ENCODE measurements at regions not wholly inside any gene's neighbourhood (a gene's known extent, or its start where the extent isn't known, plus 50 kb on each side); places are given as distances from the start of the nearest gene placed in this dataset.
A peak's percentile ranks its signal among the peaks of the same experiment; 100 is the strongest.

GRCh38 chr11:128365044-128365443 is 222.3 kb downstream of the ETS1 start:
- peak; percentile 52 for DNase-seq (ENCODE audit: low read depth)

GRCh38 chr11:128361451-128362020 is 225.8 kb downstream of the ETS1 start:
- DNase-seq (ENCODE audit: low read depth) = no peak

GRCh38 chr11:128359515-128359914 is 227.8 kb downstream of the ETS1 start:
- DNase-seq (ENCODE audit: low read depth) = no peak

- no peak for DNase-seq (ENCODE audit: low read depth)
Measured at GRCh38 chr11:128357073-128357472, 230.3 kb downstream of the ETS1 start.

DNA sequence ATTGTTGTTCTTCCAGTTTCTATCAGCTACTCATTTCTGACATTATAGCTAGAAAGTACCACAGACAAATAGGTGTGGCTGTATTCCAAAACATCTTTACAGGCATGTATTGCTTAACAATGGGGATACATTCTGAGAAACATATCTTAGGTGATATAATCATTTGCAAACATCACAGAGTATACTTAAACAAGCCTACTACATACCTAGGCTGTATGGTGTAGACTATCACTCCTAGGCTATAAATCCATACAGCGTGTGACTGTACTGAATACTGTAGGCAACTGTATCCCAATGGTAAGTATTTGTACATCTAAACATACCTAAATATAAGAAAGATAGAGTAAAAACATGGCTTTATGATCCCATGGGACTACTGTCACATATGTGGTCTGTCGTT is 231.8 kb downstream of the ETS1 start:
- no peak for DNase-seq (ENCODE audit: low read depth)

- DNase-seq (ENCODE audit: low read depth) = no peak
Measured at GRCh38 chr11:128354476-128354875, 232.9 kb downstream of the ETS1 start.

- DNase-seq (ENCODE audit: low read depth) = no peak
Measured at GRCh38 chr11:128351168-128351567, 236.2 kb downstream of the ETS1 start.

- no peak for DNase-seq (ENCODE audit: low read depth)
Measured at GRCh38 chr11:128349650-128350299, 237.6 kb downstream of the ETS1 start.

DNA sequence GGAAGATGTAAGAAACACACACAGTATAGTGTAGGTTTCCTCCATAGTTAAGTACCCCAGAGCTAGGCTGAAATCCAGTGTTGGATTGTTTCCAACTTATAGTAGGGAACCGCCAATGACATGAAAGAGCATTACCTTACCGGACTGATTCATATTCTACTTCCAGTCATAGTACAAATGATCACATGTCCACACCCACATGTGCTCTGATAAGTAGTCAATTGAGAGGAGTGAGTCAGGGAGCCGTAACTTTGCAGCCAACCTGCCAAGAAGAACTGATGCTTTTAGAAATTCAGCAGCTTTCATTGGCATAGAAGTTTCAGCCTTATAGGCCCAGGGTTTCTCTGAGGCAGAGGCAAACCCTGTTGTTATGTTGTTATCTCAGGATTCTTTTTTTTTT is 240.6 kb downstream of the ETS1 start:
- no peak for DNase-seq (ENCODE audit: low read depth)

- DNase-seq (ENCODE audit: low read depth) = no peak
Measured at GRCh38 chr11:128345316-128345715, 242.0 kb downstream of the ETS1 start.

GRCh38 chr11:128343870-128344269 is 243.5 kb downstream of the ETS1 start:
- DNase-seq (ENCODE audit: low read depth) = no peak

DNA sequence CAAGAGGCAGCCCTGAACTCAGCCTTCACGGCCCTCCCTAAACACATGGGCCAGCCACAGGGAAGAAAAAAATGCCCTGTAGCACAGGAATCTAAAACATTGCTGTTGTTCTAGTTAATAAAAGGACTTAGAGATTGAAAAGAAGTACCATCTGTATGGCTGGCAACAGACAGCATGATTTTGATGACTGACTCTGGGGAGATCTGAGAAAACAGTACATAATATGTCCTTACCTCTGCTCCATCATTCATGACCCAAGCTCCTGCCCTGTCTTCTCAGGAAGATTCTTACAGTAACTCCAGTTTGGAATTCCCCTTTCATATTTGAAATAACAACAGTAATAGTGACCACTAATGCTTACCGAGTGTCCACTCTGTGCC is 244.2 kb downstream of the ETS1 start:
- DNase-seq (ENCODE audit: low read depth) = no peak

DNA sequence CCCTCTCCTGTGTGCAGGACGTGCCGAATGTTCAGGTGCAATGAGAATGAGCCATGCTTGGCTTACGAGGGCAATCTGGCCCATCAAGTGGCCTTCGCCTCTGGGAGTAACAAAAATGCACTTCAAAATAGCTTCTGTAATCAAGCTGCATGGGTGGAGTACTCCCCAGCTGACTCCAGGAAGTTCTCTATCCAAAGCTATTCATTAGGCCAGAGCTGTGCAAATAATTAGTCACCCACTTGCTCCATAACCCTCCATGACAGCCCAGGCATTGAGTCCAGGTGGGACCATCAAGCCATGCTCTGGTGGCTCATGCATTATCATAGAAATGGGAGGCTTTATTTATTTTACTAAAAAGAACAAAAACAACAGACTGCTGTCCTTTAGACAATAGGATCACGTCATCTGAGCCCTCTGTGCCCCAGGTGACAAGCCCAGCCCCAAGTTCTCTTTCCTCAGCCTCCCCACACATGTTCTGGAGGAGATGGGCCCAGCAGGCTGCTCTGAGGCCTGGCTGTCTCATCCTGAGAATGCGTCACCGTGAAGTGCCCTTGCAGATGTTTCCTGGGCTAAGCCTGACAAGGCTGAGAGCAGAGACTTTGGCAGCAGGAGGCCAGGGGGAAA is 244.7 kb downstream of the ETS1 start:
- peak; percentile 74 for DNase-seq (ENCODE audit: low read depth)

GRCh38 chr11:128341280-128342248 is 245.8 kb downstream of the ETS1 start:
- DNase-seq (ENCODE audit: low read depth) = no peak

DNA sequence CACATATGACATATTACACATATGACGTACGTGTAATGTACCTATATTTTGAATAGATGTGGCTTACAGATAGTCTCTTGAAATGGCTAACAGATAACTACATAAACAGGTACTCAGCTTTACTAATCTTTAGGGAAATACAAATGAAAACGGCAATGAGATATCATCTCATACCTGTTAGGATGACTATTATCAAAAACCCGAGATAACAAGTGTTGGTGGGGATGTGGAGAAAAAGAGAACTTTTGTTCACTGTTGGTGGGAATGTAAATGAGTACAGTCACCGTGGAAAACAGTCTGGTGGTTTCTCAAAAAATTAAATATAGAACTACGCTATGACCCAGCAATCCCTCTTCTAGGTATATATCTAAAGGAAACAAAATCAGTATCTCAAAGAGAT is 247.6 kb downstream of the ETS1 start:
- DNase-seq (ENCODE audit: low read depth) = no peak

DNA sequence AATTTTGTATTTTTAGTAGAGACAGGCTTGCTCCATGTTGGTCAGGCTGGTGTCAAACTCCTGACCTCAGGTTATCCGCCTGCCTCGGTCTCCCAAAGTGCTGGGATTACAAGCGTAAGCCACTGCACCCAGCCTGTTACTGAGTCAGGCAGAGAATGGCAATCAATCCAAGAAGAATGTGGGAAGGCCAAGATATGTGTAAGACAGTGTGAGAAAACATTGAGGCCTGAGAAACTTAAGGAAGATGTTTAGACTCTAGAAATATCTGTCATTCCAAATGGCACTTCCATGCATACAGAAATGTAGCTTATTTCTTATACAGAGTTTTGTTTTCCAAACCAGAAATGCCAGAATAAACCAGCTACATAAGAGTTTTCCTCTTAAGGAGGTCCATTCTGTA is 248.5 kb downstream of the ETS1 start:
- DNase-seq (ENCODE audit: low read depth) = no peak

GRCh38 chr11:128336203-128336602 is 251.2 kb downstream of the ETS1 start:
- DNase-seq (ENCODE audit: low read depth) = peak; percentile 49

- DNase-seq (ENCODE audit: low read depth) = no peak
Measured at GRCh38 chr11:128335729-128336128, 251.6 kb downstream of the ETS1 start.

DNA sequence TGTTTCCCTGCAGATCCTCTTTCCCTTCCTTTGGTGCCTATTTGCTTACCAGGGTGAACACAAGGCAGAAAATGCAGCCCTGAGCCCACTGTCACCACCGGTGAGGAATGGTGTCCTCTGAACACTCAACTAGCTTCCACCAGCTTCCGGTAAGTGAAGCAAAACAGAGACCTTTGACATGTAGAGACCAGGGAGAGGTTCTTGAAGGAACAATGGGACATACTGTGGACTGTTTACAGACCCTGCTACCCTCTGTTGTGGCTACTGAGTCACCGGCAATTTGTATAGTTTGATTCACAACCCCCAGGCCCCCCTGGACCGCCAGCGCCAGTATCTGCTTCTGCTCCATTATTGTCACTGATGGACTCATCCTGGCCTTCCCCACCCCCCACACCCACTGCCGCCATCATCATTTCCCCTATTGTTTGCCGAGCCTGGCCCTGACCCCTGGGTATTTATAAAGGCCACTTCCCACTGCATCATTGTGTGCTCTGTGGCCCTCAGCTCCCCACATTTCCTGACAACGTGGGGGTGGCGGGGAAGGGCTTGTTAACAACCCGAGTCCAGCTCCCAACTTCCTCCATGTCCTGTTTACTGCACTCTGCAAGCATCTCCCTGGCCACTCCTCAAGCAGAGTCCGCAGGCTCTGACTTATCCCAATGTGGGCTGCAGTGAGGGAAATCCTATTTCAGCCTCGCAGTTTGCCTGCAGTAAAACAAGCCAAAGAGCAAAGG is 252.9 kb downstream of the ETS1 start:
- DNase-seq (ENCODE audit: low read depth) = no peak

DNA sequence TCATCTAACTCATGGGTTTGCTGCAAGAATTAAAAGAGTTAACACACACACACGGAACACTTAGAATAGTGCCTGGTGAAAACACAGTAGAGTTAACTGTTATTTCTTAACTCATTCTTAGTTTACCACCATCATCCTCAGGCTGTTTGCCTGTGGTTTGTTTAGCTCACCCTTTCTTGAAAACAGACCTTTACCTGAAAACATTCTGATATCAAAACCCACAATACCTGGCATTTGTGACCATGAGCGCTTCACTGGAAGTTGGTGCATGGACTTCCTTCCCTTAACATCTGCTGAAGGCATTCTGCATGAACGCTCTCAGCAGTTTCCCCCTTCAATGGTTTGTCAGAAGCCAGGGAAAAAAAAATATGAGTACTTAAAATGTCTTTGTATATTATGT is 256.0 kb downstream of the ETS1 start:
- DNase-seq (ENCODE audit: low read depth) = no peak

- DNase-seq (ENCODE audit: low read depth) = no peak
Measured at GRCh38 chr11:128330203-128330602, 257.2 kb downstream of the ETS1 start.
